ENCODE measurements at regions not wholly inside any gene's neighbourhood (a gene's known extent, or its start where the extent isn't known, plus 50 kb on each side); places are given as distances from the start of the nearest gene placed in this dataset.

DNA sequence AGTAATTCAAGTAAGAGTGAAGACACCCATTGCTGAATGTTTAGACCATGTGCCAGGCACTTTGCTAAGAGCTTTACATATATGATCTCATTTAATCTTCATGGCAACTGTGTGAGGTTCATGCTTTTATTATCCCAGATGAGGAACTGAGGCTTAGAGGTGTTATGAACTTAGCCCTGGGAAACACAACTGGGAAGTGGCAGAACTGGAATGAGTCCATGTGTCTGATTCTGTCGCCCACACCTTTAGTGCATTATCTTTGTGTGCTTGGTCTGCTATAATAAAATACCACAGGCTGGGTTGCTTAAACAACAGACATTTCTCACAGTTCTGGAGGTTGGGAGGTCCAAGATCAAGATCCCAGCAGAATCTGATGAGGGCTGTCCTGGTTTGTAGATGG lies 108.7 kb upstream of the PLET1 start:
- TF ChIP-seq LEF1 (IDR thresholded peaks at IDR 0.05; ENCODE audit: borderline replicate concordance) (no peak), FOXM1 (IDR thresholded peaks at IDR 0.05; ENCODE audit: borderline replicate concordance) (no peak), ARNT (IDR thresholded peaks at IDR 0.05) (no peak), L3MBTL2 (conservative IDR thresholded peaks at IDR 0.05) (no peak), NFRKB (IDR thresholded peaks at IDR 0.05) (no peak), BHLHE40 (IDR thresholded peaks at IDR 0.05; ENCODE audit: borderline replicate concordance) (no peak), ELF4 (IDR thresholded peaks at IDR 0.05) (no peak)
- POLR2A ChIA-PET: no interaction called here
- DNase-seq (ENCODE audit: extremely low spot score): no peak
- CTCF ChIA-PET: no interaction called here

DNA sequence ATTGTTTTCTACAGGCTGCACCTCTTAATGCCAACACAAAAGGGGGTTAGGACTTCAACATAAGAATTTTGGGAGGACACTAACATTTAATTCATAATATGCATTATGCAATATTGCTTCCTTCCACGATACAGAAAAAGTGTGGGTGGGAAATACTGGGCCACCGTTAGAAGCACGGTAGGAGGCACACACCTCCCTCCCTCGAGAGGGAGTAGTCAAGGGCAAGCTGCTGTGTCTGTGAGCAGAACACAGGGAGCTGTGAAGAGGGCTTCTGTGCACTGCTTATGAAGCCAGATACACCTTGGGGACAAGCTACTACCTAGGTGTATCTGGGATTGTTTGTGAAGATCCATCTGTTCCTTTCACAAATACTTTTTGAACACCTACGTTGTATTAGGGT lies 109.3 kb upstream of the PLET1 start:
- no peak for TF ChIP-seq ELF4 (IDR thresholded peaks at IDR 0.05)
- TF ChIP-seq FOXM1 (IDR thresholded peaks at IDR 0.05; ENCODE audit: borderline replicate concordance): no peak
- TF ChIP-seq HDGF (IDR thresholded peaks at IDR 0.05; ENCODE audit: borderline replicate concordance): no peak
- no peak for TF ChIP-seq SP1 (IDR thresholded peaks at IDR 0.05)
- TF ChIP-seq L3MBTL2 (conservative IDR thresholded peaks at IDR 0.05): no peak
- TF ChIP-seq, protein P1, sequence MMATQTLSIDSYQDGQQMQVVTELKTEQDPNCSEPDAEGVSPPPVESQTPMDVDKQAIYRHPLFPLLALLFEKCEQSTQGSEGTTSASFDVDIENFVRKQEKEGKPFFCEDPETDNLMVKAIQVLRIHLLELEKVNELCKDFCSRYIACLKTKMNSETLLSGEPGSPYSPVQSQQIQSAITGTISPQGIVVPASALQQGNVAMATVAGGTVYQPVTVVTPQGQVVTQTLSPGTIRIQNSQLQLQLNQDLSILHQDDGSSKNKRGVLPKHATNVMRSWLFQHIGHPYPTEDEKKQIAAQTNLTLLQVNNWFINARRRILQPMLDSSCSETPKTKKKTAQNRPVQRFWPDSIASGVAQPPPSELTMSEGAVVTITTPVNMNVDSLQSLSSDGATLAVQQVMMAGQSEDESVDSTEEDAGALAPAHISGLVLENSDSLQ (IDR thresholded peaks at IDR 0.05): no peak
- TF ChIP-seq SUZ12 (IDR thresholded peaks at IDR 0.05): no peak
- no peak for TF ChIP-seq NFRKB (IDR thresholded peaks at IDR 0.05)
- TF ChIP-seq CTBP1 (IDR thresholded peaks at IDR 0.05; ENCODE audit: borderline replicate concordance): no peak
- TF ChIP-seq FOXK2 (IDR thresholded peaks at IDR 0.05): no peak
- TF ChIP-seq TARDBP (IDR thresholded peaks at IDR 0.05): no peak
- no peak for TF ChIP-seq ARNT (IDR thresholded peaks at IDR 0.05)
- TF ChIP-seq LEF1 (IDR thresholded peaks at IDR 0.05; ENCODE audit: borderline replicate concordance): no peak
- TF ChIP-seq FOXA1 (IDR thresholded peaks at IDR 0.05): no peak
- TF ChIP-seq ZNF384 (IDR thresholded peaks at IDR 0.05): no peak
- TF ChIP-seq BHLHE40 (IDR thresholded peaks at IDR 0.05; ENCODE audit: borderline replicate concordance): no peak
- no peak for DNase-seq (ENCODE audit: extremely low spot score)
- POLR2A ChIA-PET: no interaction called here
- CTCF ChIA-PET: no interaction called here

DNA sequence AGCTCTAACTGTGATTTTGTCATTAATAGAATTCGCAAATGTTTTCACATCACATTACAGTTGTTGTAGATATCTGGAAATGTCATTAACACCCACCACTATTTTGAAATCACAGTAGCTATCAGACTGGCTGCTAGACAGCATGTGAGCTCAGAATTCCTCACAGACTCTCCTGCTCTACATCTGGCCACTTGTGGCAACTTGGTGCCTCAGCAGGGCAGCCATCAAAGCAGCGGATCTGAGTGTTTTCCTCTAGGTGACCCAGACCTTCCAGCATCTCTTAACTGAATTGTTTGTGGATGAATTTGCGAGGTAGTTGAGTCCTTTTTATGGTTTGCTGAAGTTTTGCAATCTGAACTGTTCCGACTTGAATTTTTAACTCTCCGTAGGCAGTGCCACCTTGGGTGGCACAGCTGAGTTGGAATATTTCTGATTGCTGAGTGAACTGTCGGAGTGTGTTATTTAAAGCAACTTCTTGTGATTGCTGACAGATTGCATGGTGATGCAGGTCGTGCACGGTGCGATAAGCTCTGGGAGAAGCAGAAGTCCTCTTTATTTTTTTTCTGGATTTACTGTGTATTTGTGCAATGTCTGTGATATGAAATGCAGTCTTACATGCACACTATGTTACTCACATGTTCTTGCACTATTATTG lies 114.0 kb upstream of the PLET1 start:
- CTCF ChIA-PET: interaction anchor here (0.7 kb wide), 1 partner anchor 152 kb away, joined by 3 read pairs; no protein-coding TSS in a partner anchor

DNA sequence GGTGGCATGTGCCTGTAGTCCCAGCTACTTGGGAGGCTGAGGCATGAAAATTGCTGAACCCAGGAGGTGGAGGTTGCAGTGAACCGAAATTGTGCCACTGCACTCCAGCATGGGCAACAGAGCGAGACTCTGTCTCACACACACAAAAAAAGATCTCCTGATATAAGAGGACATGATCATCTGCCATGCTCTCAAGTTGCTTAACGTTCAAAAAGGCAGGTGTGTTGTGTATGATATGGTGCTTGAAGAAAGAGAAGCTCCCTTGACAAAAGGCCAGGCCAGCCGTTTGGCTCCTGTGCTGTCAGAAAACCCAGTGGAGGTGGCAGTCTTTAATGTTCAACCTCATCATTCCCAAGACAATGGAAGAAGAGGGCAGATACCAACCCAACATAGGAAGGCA lies 117.3 kb upstream of the PLET1 start:
- DNase-seq (ENCODE audit: extremely low spot score): no peak
- no peak for TF ChIP-seq LEF1 (IDR thresholded peaks at IDR 0.05; ENCODE audit: borderline replicate concordance)
- TF ChIP-seq L3MBTL2 (conservative IDR thresholded peaks at IDR 0.05): no peak
- no peak for TF ChIP-seq SUZ12 (IDR thresholded peaks at IDR 0.05)
- no peak for TF ChIP-seq BHLHE40 (IDR thresholded peaks at IDR 0.05; ENCODE audit: borderline replicate concordance)
- TF ChIP-seq, protein P1 (IDR thresholded peaks at IDR 0.05): no peak
- TF ChIP-seq HDGF (IDR thresholded peaks at IDR 0.05; ENCODE audit: borderline replicate concordance): no peak
- TF ChIP-seq FOXA1 (IDR thresholded peaks at IDR 0.05): no peak
- TF ChIP-seq ELF4 (IDR thresholded peaks at IDR 0.05): no peak
- ChIA-PET CTCF (no interaction called here), POLR2A (no interaction called here)

More for the DNA sequence above, 114.0 kb upstream of the PLET1 start:
- no peak for DNase-seq (ENCODE audit: extremely low spot score)
- POLR2A ChIA-PET: no interaction called here
- TF ChIP-seq HDGF (IDR thresholded peaks at IDR 0.05; ENCODE audit: borderline replicate concordance) (no peak), SP1 (IDR thresholded peaks at IDR 0.05) (no peak), ZNF384 (IDR thresholded peaks at IDR 0.05) (no peak), BHLHE40 (IDR thresholded peaks at IDR 0.05; ENCODE audit: borderline replicate concordance) (no peak), TARDBP (IDR thresholded peaks at IDR 0.05) (no peak), ARNT (IDR thresholded peaks at IDR 0.05) (no peak), CTBP1 (IDR thresholded peaks at IDR 0.05; ENCODE audit: borderline replicate concordance) (no peak), ELF4 (IDR thresholded peaks at IDR 0.05) (no peak), SUZ12 (IDR thresholded peaks at IDR 0.05) (no peak), L3MBTL2 (conservative IDR thresholded peaks at IDR 0.05) (no peak), NFRKB (IDR thresholded peaks at IDR 0.05) (no peak), LEF1 (IDR thresholded peaks at IDR 0.05; ENCODE audit: borderline replicate concordance) (no peak), FOXA1 (IDR thresholded peaks at IDR 0.05) (no peak), FOXK2 (IDR thresholded peaks at IDR 0.05) (no peak), FOXM1 (IDR thresholded peaks at IDR 0.05; ENCODE audit: borderline replicate concordance) (no peak)
- TF ChIP-seq, protein P1 (IDR thresholded peaks at IDR 0.05): no peak

DNA sequence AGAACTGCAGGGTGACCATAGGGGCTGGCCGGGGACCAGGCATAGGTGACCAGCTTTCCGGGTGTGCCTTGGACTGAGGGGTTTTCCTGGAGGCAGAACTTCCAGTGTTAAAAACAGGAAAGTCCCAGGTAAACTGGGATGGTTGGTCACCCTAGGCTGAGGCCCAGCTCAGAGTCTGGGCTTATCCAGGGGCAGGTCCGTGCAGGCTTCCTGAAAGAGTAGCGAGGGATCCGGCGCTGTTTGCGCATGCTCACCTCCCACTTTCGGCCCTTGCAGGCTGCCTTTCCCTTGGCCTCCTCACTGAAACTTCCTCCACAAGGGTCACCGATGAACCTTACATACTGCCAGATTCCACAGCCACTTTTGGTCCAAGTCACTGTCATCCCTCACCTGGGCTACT lies 119.8 kb upstream of the PLET1 start:
- CTCF ChIA-PET: no interaction called here
- no peak for DNase-seq (ENCODE audit: extremely low spot score)
- POLR2A ChIA-PET: no interaction called here
- no peak for TF ChIP-seq FOXA1 (IDR thresholded peaks at IDR 0.05)
- no peak for TF ChIP-seq NFRKB (IDR thresholded peaks at IDR 0.05)
- TF ChIP-seq BHLHE40 (IDR thresholded peaks at IDR 0.05; ENCODE audit: borderline replicate concordance): no peak
- TF ChIP-seq SUZ12 (IDR thresholded peaks at IDR 0.05): no peak

DNA sequence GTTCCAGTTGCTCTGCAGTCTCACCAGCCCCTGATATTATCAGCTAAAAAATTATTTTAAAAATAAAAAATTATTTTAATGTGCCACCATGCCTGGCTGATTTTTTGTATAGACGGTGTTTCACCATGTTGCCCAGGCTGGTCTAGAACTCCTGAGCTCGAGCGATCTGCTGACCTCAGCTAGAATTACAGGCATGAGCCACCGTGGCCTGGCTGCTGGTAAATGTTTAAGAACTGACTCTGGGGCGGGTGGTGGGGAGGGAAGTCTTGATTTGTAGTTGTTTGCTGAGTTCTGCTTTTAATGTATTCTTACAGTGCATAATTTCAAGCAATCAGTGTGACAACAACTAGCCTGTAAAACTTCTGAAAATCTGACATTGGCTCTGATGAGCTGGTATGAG lies 120.9 kb upstream of the PLET1 start:
- ChIA-PET CTCF (no interaction called here), POLR2A (no interaction called here)
- TF ChIP-seq LEF1 (IDR thresholded peaks at IDR 0.05; ENCODE audit: borderline replicate concordance) (no peak), HDGF (IDR thresholded peaks at IDR 0.05; ENCODE audit: borderline replicate concordance) (no peak), FOXM1 (IDR thresholded peaks at IDR 0.05; ENCODE audit: borderline replicate concordance) (no peak), BHLHE40 (IDR thresholded peaks at IDR 0.05; ENCODE audit: borderline replicate concordance) (no peak), SUZ12 (IDR thresholded peaks at IDR 0.05) (no peak), FOXA1 (IDR thresholded peaks at IDR 0.05) (no peak), SP1 (IDR thresholded peaks at IDR 0.05) (no peak), ARNT (IDR thresholded peaks at IDR 0.05) (no peak), ZNF384 (IDR thresholded peaks at IDR 0.05) (no peak), ELF4 (IDR thresholded peaks at IDR 0.05) (no peak), TARDBP (IDR thresholded peaks at IDR 0.05) (no peak)
- DNase-seq (ENCODE audit: extremely low spot score): no peak
